ENCODE measurements at regions not wholly inside any gene's neighbourhood (a gene's known extent, or its start where the extent isn't known, plus 50 kb on each side); places are given as distances from the start of the nearest gene placed in this dataset.
"Not testable (repeated sequence)": the region's sequence is repeated elsewhere in the genome, so short reads cannot be mapped to it uniquely, and the experiment has no call there.

GRCh38 chr15:85196697-85197096 lies 183.7 kb upstream of the AKAP13 start:
- H3K27me3 ChIP-seq; H3K4me3 ChIP-seq; DNase-seq; intact Hi-C loops (cut with DNase I); H3K36me3 ChIP-seq; ATAC-seq; H3K9me3 ChIP-seq; H3K27ac ChIP-seq; H3K4me1 ChIP-seq: not testable (repeated sequence)

GRCh38 chr15:85197582-85197981 lies 182.8 kb upstream of the AKAP13 start:
- ATAC-seq; DNase-seq; H3K4me3 ChIP-seq; intact Hi-C loops (cut with DNase I); H3K4me1 ChIP-seq; H3K27ac ChIP-seq; H3K27me3 ChIP-seq; H3K36me3 ChIP-seq; H3K9me3 ChIP-seq: not testable (repeated sequence)

DNA sequence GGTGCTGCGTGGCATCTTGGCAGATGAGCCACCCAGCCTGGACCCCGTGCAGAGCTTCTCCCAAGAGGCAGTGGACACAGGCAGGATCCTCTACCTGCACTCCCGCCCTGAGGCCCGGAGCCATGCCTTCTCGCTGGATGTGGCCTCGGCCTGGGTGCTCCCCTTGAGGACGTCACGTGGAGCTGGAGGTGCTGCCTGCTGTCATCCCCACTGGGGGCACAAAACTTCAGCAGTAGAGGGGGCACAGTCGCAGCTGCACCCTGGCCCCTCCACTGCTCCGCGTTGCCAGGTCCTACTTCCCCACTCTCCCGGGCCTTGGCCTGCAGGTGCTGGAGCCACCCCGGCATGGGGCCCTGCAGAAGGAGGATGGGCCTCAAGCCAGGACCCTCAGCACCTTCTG lies 182.0 kb upstream of the AKAP13 start:
- H3K27me3 ChIP-seq; intact Hi-C loops (cut with DNase I); H3K9me3 ChIP-seq; DNase-seq; H3K36me3 ChIP-seq; H3K4me1 ChIP-seq; H3K4me3 ChIP-seq; ATAC-seq; H3K27ac ChIP-seq: not testable (repeated sequence)

GRCh38 chr15:85200215-85200614 lies 180.2 kb upstream of the AKAP13 start:
- H3K4me1 ChIP-seq; H3K36me3 ChIP-seq; H3K27ac ChIP-seq; H3K9me3 ChIP-seq; DNase-seq; intact Hi-C loops (cut with DNase I); H3K4me3 ChIP-seq; H3K27me3 ChIP-seq: not testable (repeated sequence)
- peak; percentile 96 for ATAC-seq

GRCh38 chr15:85201118-85201793 lies 179.1 kb upstream of the AKAP13 start:
- H3K27ac ChIP-seq; intact Hi-C loops (cut with DNase I); H3K36me3 ChIP-seq; DNase-seq; H3K4me3 ChIP-seq; H3K4me1 ChIP-seq; H3K9me3 ChIP-seq; H3K27me3 ChIP-seq: not testable (repeated sequence)
- peak; percentile 74 for ATAC-seq

DNA sequence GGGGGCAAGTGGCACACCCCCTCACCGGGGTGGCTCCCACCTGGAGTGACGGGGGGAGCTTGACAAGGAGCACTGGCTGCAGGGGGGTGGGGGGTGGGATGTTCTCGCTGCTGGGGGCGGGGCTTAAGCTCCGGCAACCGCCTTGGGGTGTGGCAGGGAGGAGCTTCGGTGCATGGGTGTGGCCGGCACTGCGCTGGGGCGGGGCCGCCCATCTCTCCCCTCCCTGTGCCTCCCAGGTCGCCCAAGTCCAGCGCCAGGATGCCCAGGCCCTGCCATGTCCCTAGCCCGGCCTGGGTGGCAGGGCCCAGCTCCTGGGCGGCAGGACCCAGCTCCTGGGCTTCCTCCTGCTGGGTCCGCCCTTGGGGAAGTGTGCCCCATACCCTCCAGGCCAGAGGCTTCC lies 175.9 kb upstream of the AKAP13 start:
- intact Hi-C loops (cut with DNase I); H3K36me3 ChIP-seq; H3K27ac ChIP-seq; H3K9me3 ChIP-seq; H3K27me3 ChIP-seq; DNase-seq; H3K4me3 ChIP-seq; H3K4me1 ChIP-seq; ATAC-seq: not testable (repeated sequence)

- intact Hi-C loops (cut with DNase I); ATAC-seq; H3K36me3 ChIP-seq; H3K27ac ChIP-seq; H3K27me3 ChIP-seq; H3K4me1 ChIP-seq; H3K9me3 ChIP-seq: not testable (repeated sequence)
- peak in 1 of 4 donors; percentile 39 for DNase-seq
- H3K4me3 ChIP-seq = peak overlapping the region; percentile 19 to 34
These were observed 146.5 kb upstream of the AKAP13 start for GRCh38 chr15:85233791-85234325.

DNA sequence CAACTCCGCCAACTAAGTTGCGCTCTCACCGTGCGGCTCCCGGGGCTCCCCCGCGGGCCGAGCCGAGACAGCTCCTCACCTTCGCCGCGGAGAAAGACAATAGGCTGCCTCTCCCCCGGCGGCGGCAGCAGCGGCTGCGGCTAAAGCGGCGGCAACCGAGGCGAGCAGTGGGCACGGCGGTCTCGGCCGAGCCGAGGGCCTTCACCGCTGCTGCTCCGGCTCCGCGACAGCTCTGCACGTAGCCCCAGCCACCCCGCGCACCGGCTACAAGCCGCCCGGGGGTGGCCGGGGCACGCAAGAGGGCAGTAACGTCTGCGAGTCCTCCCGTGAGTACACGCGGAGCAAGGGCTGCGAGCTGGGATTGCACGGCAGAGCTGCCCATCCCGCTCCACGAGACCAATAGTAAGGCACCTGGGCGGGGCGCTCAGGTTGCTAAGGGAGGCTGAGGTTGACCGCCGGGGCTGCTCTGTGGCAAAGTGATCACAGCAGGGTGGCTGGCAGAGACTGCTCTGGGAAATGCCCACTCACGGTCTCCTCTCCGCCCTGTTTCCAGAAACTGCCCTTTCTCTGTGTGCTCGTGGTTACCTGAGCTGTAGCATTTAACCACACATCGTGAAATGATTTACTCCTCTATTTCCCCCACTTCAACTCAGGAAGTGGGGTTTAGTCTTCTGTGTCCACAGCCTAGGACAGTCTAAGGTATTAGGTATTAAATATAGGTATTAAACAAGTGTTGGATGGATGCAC lies 145.8 kb upstream of the AKAP13 start:
- H3K36me3 ChIP-seq; DNase-seq; H3K27ac ChIP-seq; intact Hi-C loops (cut with DNase I); H3K27me3 ChIP-seq; ATAC-seq; H3K4me3 ChIP-seq; H3K4me1 ChIP-seq; H3K9me3 ChIP-seq: not testable (repeated sequence)

DNA sequence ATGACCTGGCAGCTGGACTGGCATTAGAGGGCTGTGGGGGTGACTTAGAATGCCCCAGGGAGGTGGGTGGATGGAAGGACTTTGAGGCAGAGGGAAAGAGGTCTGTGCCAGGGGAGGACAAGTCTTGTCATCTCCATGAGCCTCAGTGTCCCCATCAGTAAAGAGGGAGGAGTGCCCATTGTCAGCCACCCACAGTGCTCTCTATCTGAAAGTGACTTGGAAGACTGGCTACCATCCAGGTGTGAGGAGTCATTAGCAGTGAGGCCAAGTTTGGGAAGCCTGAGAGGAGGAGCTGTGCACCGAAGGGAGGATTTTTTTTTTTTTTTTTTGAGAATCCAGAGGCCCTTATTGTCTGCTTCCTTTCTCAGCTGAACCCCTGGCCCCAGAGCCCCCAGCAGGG lies 136.3 kb upstream of the AKAP13 start:
- H3K4me1 ChIP-seq; intact Hi-C loops (cut with DNase I); H3K9me3 ChIP-seq; H3K27me3 ChIP-seq; H3K27ac ChIP-seq; DNase-seq; H3K36me3 ChIP-seq; H3K4me3 ChIP-seq; ATAC-seq: not testable (repeated sequence)

All from left lung (tissue), 4 donors.